CD8-positive, alpha-beta memory T cell (primary cell): ENCODE measurements at regions not wholly inside any gene's neighbourhood (a gene's known extent, or its start where the extent isn't known, plus 50 kb on each side); places are given as distances from the start of the nearest gene placed in this dataset.

Source experiments
- CTCF ChIA-PET: fragments of 350-600 bp; sonication (Branson Sonifier 250); formaldehyde crosslinking; loops from one replicate; lab custom pipeline; 2021; ENCODE audit warnings: antibody characterized with exemption; lab: Charles Lee
- POLR2A ChIA-PET: fragments of 350-600 bp; sonication (Branson Sonifier 250); formaldehyde crosslinking; loops from one replicate; lab custom pipeline; 2021; ENCODE audit warnings: antibody characterized with exemption; lab: Charles Lee
- DNase-seq, 5 donors: peaks; one replicate each; pipeline versions ENCODE4 v3.0.0 to v3.0.0-alpha.2; 2020 to 2022; ENCODE audit warnings: mixed read lengths in 1 of 5
- H3K27ac ChIP-seq: one replicate; pipeline ENCODE4 v1.7.0; 2013; ENCODE audit warnings: low read depth, mild to moderate bottlenecking, low read length, moderate library complexity
- H3K27me3 ChIP-seq: 2 replicates; pipeline ENCODE4 v1.7.0; 2013; ENCODE audit warnings: low read length, mild to moderate bottlenecking; ENCODE audit not compliant: insufficient read depth, poor library complexity, severe bottlenecking
- H3K36me3 ChIP-seq: 2 replicates; pipeline ENCODE4 v1.7.0; 2013; ENCODE audit warnings: mild to moderate bottlenecking, low read length, moderate library complexity; ENCODE audit not compliant: insufficient read depth
- H3K4me1 ChIP-seq: 2 replicates; pipeline ENCODE4 v1.7.0; 2013; ENCODE audit warnings: mild to moderate bottlenecking, low read length, moderate library complexity; ENCODE audit not compliant: insufficient read depth
- H3K4me3 ChIP-seq: 2 replicates; pipeline ENCODE4 v1.7.0; 2013; ENCODE audit warnings: mild to moderate bottlenecking, low read length
- H3K9me3 ChIP-seq: 2 replicates; pipeline ENCODE4 v1.7.0; 2013; ENCODE audit warnings: mild to moderate bottlenecking, low read length
- H3K27ac Mint-ChIP-seq, 8 donors: one replicate each; pipeline ENCODE4 v1.8.0; 2020 to 2021; ENCODE audit warnings: mixed read lengths in 8 of 8, mild to moderate bottlenecking in 6 of 8, inconsistent platforms in 3 of 8, moderate library complexity in 3 of 8
- H3K27me3 Mint-ChIP-seq, 2 donors: one replicate each; pipeline ENCODE4 v1.8.0; 2020 to 2021; ENCODE audit warnings: mixed read lengths in 2 of 2, mild to moderate bottlenecking in 1 of 2, moderate library complexity in 1 of 2
- H3K36me3 Mint-ChIP-seq, 3 donors: one replicate each; pipeline ENCODE4 v1.8.0; 2020 to 2021; ENCODE audit warnings: mixed read lengths in 3 of 3, inconsistent platforms in 1 of 3, mild to moderate bottlenecking in 1 of 3
- H3K4me1 Mint-ChIP-seq, 3 donors: one replicate each; pipeline ENCODE4 v1.8.0; 2020 to 2021; ENCODE audit warnings: mixed read lengths in 3 of 3, inconsistent platforms in 1 of 3, mild to moderate bottlenecking in 1 of 3
- H3K4me3 Mint-ChIP-seq, 7 donors: one replicate each; pipeline ENCODE4 v1.8.0; 2020 to 2021; ENCODE audit warnings: mixed read lengths in 7 of 7, mild to moderate bottlenecking in 6 of 7, moderate library complexity in 4 of 7, inconsistent platforms in 2 of 7
- H3K9me3 Mint-ChIP-seq, 5 donors: one replicate each; pipeline ENCODE4 v1.8.0; 2020 to 2022; ENCODE audit warnings: mixed read lengths in 5 of 5, mild to moderate bottlenecking in 3 of 5, moderate library complexity in 2 of 5, inconsistent platforms in 1 of 5

DNA sequence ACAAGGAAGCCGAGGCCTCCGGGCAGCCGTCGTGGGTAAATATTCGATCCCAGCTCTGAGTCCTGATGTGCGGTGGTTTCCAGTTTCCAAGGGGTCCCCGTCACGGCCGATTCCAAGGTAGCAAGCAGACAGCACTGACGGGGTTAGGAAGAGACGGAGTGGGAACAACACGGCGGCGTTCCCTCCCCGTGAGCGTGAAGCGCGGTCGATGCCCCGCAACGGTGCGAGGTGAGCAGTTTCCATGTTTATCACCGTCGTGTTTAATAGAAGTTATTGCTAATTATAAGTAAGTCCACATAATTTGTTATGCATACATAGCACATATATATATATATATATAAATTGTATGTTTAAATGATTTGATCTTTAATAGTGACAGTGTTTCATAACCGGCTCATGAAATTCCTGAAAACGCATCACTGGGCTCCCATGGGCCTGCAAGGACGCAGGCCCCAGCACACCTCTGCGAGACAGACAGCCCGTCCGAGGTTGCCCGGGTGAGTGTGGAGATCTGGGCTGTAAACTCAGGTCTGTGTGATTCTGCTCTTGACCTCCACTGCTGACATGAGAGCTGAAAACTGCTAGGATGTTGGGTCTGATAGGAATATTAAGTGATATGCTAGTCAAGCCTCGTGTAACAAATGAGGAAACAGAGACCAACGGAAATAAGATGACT lies 243.5 kb upstream of the SALL3 start:
- no peak overlapping the region for H3K4me3 Mint-ChIP-seq

GRCh38 chr18:78737006-78737915 lies 242.4 kb upstream of the SALL3 start:
- Histone ChIP-seq H3K27ac (no peak overlapping the region), H3K27me3 (no peaks in the 10 kb centered on the region), H3K9me3 (no peaks in the 10 kb centered on the region), H3K4me3 (no peak overlapping the region), H3K36me3 (no peaks in the 10 kb centered on the region), H3K4me1 (no peaks in the 10 kb centered on the region)
- H3K4me1 Mint-ChIP-seq = no peaks in the 10 kb centered on the region
- no peak overlapping the region for H3K27ac Mint-ChIP-seq
- peaks cover 0 to 9% of the 10 kb centered on the region in 2 donors for H3K27me3 Mint-ChIP-seq
- ChIA-PET POLR2A (no interaction called here), CTCF (no interaction called here)
- H3K36me3 Mint-ChIP-seq = no peaks in the 10 kb centered on the region
- H3K4me3 Mint-ChIP-seq = no peak overlapping the region
- H3K9me3 Mint-ChIP-seq = peaks cover 0 to 1% (median 0%) of the 10 kb centered on the region in 5 donors
- no peak for DNase-seq

More for the DNA sequence above, 243.5 kb upstream of the SALL3 start:
- Histone ChIP-seq H3K27me3 (no peaks in the 10 kb centered on the region), H3K9me3 (no peaks in the 10 kb centered on the region), H3K4me1 (no peaks in the 10 kb centered on the region), H3K36me3 (no peaks in the 10 kb centered on the region), H3K4me3 (no peak overlapping the region), H3K27ac (no peak overlapping the region)
- ChIA-PET CTCF (no interaction called here), POLR2A (no interaction called here)
- Mint-ChIP-seq H3K27ac (no peak overlapping the region), H3K36me3 (no peaks in the 10 kb centered on the region), H3K4me1 (no peaks in the 10 kb centered on the region), H3K27me3 (peaks cover 0 to 9% of the 10 kb centered on the region in 2 donors), H3K9me3 (peaks cover 0 to 1% (median 0%) of the 10 kb centered on the region in 5 donors)
- DNase-seq = no peak

- Mint-ChIP-seq H3K9me3 (peaks cover 0 to 1% (median 0%) of the 10 kb centered on the region in 5 donors), H3K4me3 (no peak overlapping the region)
Measured at GRCh38 chr18:78738076-78738690, 241.4 kb upstream of the SALL3 start.

DNA sequence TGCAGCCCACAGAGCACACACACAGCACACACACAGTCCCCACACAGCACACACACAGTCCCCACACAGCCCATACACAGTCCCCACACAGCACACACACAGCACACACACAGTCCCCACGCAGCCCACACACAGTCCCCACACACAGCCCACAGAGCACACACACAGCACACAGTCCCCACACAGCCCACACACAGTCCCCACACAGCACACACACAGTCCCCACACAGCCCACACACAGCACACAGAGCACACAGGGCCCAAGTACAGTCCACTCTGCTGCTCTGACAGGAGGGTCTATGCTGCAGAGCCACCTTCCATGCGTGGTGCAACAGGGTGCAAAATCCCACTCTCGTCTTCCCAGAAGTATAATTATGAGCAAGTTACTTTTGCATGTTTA lies 240.5 kb upstream of the SALL3 start:
- peak overlapping the region in 1 of 8 donors; percentile 38 for H3K27ac Mint-ChIP-seq
- H3K27me3 ChIP-seq = no peaks in the 10 kb centered on the region
- H3K9me3 Mint-ChIP-seq = peaks cover 0 to 1% (median 0%) of the 10 kb centered on the region in 5 donors
- no peaks in the 10 kb centered on the region for H3K4me1 Mint-ChIP-seq
- H3K27me3 Mint-ChIP-seq = peaks cover 0 to 7% of the 10 kb centered on the region in 2 donors
- H3K36me3 ChIP-seq = no peaks in the 10 kb centered on the region
- H3K4me3 Mint-ChIP-seq = no peak overlapping the region
- ChIA-PET POLR2A (no interaction called here), CTCF (no interaction called here)
- no peaks in the 10 kb centered on the region for H3K9me3 ChIP-seq
- no peaks in the 10 kb centered on the region for H3K36me3 Mint-ChIP-seq
- H3K4me3 ChIP-seq = no peak overlapping the region
- H3K27ac ChIP-seq = no peak overlapping the region
- H3K4me1 ChIP-seq = no peaks in the 10 kb centered on the region
- DNase-seq = no peak

More at GRCh38 chr18:78738076-78738690, 241.4 kb upstream of the SALL3 start:
- H3K9me3 ChIP-seq = no peaks in the 10 kb centered on the region
- H3K4me3 ChIP-seq = no peak overlapping the region
- H3K27me3 ChIP-seq = no peaks in the 10 kb centered on the region
- H3K27ac ChIP-seq = no peak overlapping the region
- no peaks in the 10 kb centered on the region for H3K36me3 ChIP-seq
- no peaks in the 10 kb centered on the region for H3K4me1 ChIP-seq
- ChIA-PET CTCF (no interaction called here), POLR2A (no interaction called here)
- Mint-ChIP-seq H3K4me1 (no peaks in the 10 kb centered on the region), H3K27me3 (peaks cover 0 to 7% of the 10 kb centered on the region in 2 donors), H3K27ac (peak overlapping the region in 1 of 8 donors; percentile 1), H3K36me3 (no peaks in the 10 kb centered on the region)
- DNase-seq = no peak

- H3K27ac Mint-ChIP-seq = peak overlapping the region in 1 of 8 donors; percentile 19
- Histone ChIP-seq H3K36me3 (no peaks in the 10 kb centered on the region), H3K27me3 (no peaks in the 10 kb centered on the region), H3K4me1 (no peaks in the 10 kb centered on the region), H3K9me3 (no peaks in the 10 kb centered on the region), H3K27ac (no peak overlapping the region), H3K4me3 (no peak overlapping the region)
- peaks cover 0 to 9% of the 10 kb centered on the region in 2 donors for H3K27me3 Mint-ChIP-seq
- DNase-seq = no peak
- no peaks in the 10 kb centered on the region for H3K36me3 Mint-ChIP-seq
- peaks cover 0 to 1% (median 0%) of the 10 kb centered on the region in 5 donors for H3K9me3 Mint-ChIP-seq
- POLR2A ChIA-PET = no interaction called here
- H3K4me1 Mint-ChIP-seq = no peaks in the 10 kb centered on the region
- H3K4me3 Mint-ChIP-seq = no peak overlapping the region
- CTCF ChIA-PET = no interaction called here
Measured at GRCh38 chr18:78739882-78740677, 239.5 kb upstream of the SALL3 start.

- H3K36me3 ChIP-seq = no peaks in the 10 kb centered on the region
- H3K27me3 ChIP-seq = no peaks in the 10 kb centered on the region
- no peak overlapping the region for H3K4me3 ChIP-seq
- Mint-ChIP-seq H3K4me1 (no peaks in the 10 kb centered on the region), H3K4me3 (no peak overlapping the region), H3K27ac (no peak overlapping the region), H3K9me3 (peaks cover 0 to 1% (median 0%) of the 10 kb centered on the region in 5 donors), H3K36me3 (no peaks in the 10 kb centered on the region), H3K27me3 (peaks cover 0 to 9% of the 10 kb centered on the region in 2 donors)
- CTCF ChIA-PET = no interaction called here
- H3K27ac ChIP-seq = no peak overlapping the region
- H3K4me1 ChIP-seq = no peaks in the 10 kb centered on the region
- H3K9me3 ChIP-seq = no peaks in the 10 kb centered on the region
- POLR2A ChIA-PET = no interaction called here
- no peak for DNase-seq
Measured at GRCh38 chr18:78740876-78741275, 238.7 kb upstream of the SALL3 start.

DNA sequence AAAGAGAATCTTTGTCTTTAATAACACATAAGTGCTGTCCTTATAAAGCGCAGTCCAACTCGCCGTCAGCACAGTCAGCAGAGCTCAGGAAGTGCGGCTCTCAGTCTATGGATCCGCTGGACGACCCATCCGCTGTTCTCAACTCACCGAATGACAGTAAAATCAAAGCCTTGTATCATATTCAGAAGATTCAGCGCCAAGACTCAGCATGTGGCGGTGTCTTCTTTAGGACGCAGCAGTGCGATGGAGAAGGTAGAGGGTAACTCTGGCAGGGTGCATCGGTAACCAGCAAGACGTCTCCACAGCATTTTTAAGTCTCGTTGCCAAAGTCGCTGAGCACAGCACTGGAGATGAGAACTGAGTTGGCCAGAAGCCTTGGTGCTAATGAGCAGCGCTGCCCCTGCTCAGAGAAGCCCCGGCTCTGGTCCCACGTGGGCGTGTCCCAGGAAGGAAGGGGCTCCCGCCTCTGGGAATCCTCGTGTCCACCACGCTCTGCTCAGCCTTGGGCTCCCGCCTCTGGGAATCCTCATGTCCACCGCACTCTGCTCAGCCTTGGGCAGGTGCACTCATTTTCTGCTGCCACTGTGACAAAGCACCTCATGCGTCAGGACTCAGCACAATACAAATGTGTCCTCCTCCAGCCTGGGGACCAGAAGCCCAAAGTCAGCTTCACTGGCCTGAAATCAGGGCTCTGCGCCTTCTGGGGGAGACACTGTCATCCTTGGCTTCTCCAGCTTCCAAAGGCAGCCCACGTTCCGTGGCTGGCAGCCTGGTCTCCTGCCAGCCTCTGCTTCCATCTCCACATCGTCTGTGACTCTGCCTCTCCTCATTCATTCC lies 238.0 kb upstream of the SALL3 start:
- CTCF ChIA-PET = no interaction called here
- H3K36me3 Mint-ChIP-seq = no peaks in the 10 kb centered on the region
- H3K4me3 Mint-ChIP-seq = no peak overlapping the region
- no peaks in the 10 kb centered on the region for H3K27me3 ChIP-seq
- POLR2A ChIA-PET = no interaction called here
- no peaks in the 10 kb centered on the region for H3K36me3 ChIP-seq
- H3K27ac ChIP-seq = no peak overlapping the region
- H3K9me3 ChIP-seq = no peaks in the 10 kb centered on the region
- no peak for DNase-seq
- H3K27ac Mint-ChIP-seq = no peak overlapping the region
- no peaks in the 10 kb centered on the region for H3K4me1 Mint-ChIP-seq
- H3K9me3 Mint-ChIP-seq = peaks cover 0 to 1% (median 0%) of the 10 kb centered on the region in 5 donors
- H3K4me1 ChIP-seq = no peaks in the 10 kb centered on the region
- H3K27me3 Mint-ChIP-seq = peaks cover 0 to 8% of the 10 kb centered on the region in 2 donors
- H3K4me3 ChIP-seq = no peak overlapping the region
